Epithelial cell of esophagus (primary cell): ENCODE measurements at regions not wholly inside any gene's neighbourhood (a gene's known extent, or its start where the extent isn't known, plus 50 kb on each side); places are given as distances from the start of the nearest gene placed in this dataset.

ENCODE experiments used
- DNase-seq: peaks from one replicate; pipeline ENCODE4 v3.0.0; 2010; ENCODE audit warnings: low read depth
- H3K4me3 ChIP-seq: 2 replicates; pipeline ENCODE4 v1.5.1; 2011; ENCODE audit warnings: mild to moderate bottlenecking, low read length, control low read depth
- TF ChIP-seq, protein P1 (sequence below): IDR thresholded peaks from 2 replicates; pipeline ENCODE4 v1.5.1; 2011; ENCODE audit warnings: low read depth, mild to moderate bottlenecking, low read length, control low read depth, inconsistent platforms; ENCODE audit not compliant: insufficient read depth; ENCODE audit errors: missing control alignments

- no peak for DNase-seq
- TF ChIP-seq, protein P1, sequence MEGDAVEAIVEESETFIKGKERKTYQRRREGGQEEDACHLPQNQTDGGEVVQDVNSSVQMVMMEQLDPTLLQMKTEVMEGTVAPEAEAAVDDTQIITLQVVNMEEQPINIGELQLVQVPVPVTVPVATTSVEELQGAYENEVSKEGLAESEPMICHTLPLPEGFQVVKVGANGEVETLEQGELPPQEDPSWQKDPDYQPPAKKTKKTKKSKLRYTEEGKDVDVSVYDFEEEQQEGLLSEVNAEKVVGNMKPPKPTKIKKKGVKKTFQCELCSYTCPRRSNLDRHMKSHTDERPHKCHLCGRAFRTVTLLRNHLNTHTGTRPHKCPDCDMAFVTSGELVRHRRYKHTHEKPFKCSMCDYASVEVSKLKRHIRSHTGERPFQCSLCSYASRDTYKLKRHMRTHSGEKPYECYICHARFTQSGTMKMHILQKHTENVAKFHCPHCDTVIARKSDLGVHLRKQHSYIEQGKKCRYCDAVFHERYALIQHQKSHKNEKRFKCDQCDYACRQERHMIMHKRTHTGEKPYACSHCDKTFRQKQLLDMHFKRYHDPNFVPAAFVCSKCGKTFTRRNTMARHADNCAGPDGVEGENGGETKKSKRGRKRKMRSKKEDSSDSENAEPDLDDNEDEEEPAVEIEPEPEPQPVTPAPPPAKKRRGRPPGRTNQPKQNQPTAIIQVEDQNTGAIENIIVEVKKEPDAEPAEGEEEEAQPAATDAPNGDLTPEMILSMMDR: no peak
- H3K4me3 ChIP-seq: no peak overlapping the region
Observed at GRCh38 chr9:108136656-108137055, 647.1 kb upstream of the KLF4 start.

- TF ChIP-seq, protein P1: no peak
- no peak overlapping the region for H3K4me3 ChIP-seq
- DNase-seq: no peak
Observed at GRCh38 chr9:108134486-108135128, 645.0 kb upstream of the KLF4 start.

DNA sequence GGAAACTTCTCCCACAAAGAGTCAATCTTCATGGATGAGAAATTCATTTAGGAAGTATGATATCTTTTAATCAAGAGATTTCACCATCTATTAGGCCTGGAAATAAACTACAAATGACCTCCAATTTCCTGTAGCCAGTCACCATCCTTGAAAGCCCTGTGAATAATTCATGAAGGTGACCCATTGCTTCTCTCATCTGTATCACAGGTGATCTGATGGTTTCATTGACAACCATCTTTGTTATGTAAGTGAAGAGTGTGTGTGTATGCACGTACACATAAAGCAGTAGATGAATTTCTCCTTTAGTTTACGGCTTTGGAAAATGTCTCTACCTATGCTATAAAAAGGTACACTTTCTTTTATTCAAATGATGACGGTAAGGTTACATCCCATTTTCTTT lies 644.1 kb upstream of the KLF4 start:
- DNase-seq: no peak
- H3K4me3 ChIP-seq: no peak overlapping the region
- TF ChIP-seq, protein P1: no peak

- no peak for DNase-seq
- H3K4me3 ChIP-seq: no peak overlapping the region
- TF ChIP-seq, protein P1: no peak
Observed at GRCh38 chr9:108133101-108133500, 643.5 kb upstream of the KLF4 start.

- no peak overlapping the region for H3K4me3 ChIP-seq
- no peak for DNase-seq
- TF ChIP-seq, protein P1: no peak
Observed at GRCh38 chr9:108130905-108131304, 641.3 kb upstream of the KLF4 start.

DNA sequence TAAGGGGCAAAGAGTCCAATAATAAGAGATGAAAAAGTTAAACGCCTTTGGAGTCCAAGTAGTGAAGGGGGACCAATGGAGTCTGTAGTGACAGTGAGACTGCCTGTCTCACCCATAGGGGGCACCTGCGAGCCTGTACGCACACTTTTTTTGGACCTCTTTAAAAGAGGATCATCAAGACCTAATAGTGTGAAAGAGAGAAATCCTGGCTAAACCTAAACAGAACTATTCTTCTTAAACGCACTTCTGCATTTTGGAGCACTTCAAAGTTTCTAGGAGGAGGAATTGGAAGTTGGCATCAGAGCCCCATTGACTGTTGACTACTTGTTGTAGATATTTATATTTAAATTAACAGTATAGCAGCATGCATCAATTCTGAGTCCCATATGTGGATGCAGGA lies 636.1 kb upstream of the KLF4 start:
- TF ChIP-seq, protein P1: no peak

GRCh38 chr9:108119530-108120113 lies 630.1 kb upstream of the KLF4 start:
- DNase-seq: no peak
- H3K4me3 ChIP-seq: no peak overlapping the region
- TF ChIP-seq, protein P1: no peak

More for the DNA sequence above, 636.1 kb upstream of the KLF4 start:
- H3K4me3 ChIP-seq: no peak overlapping the region
- DNase-seq: no peak
